Activated B cell treated with CpG ODN at 0.5 μM for 24 hours (primary cell): ENCODE measurements at regions not wholly inside any gene's neighbourhood (a gene's known extent, or its start where the extent isn't known, plus 50 kb on each side); places are given as distances from the start of the nearest gene placed in this dataset.

Experiments used
- ATAC-seq: fragments of 200-7000 bp; cut with Tn5 transposase; one replicate; pipeline ENCODE4 v1.10.0; 2021; ENCODE audit warnings: low read depth, mild to moderate bottlenecking, moderate library complexity
- CTCF ChIA-PET: fragments of 350-600 bp; sonication (Branson Sonifier 250); formaldehyde crosslinking; loops from one replicate; lab custom pipeline; 2021; ENCODE audit warnings: antibody characterized with exemption; lab: Charles Lee
- POLR2A ChIA-PET: fragments of 350-600 bp; sonication (Branson Sonifier 250); formaldehyde crosslinking; loops from one replicate; lab custom pipeline; 2021; ENCODE audit warnings: antibody characterized with exemption; lab: Charles Lee
- DNase-seq: peaks from one replicate; pipeline ENCODE4 v3.0.0; 2022
- H3K27ac Mint-ChIP-seq: one replicate; pipeline ENCODE4 v1.8.0; 2020; ENCODE audit warnings: mixed read lengths
- H3K27me3 Mint-ChIP-seq: one replicate; pipeline ENCODE4 v1.8.0; 2021; ENCODE audit warnings: mixed read lengths
- H3K36me3 Mint-ChIP-seq: one replicate; pipeline ENCODE4 v1.8.0; 2021; ENCODE audit warnings: low read depth, mixed read lengths
- H3K4me1 Mint-ChIP-seq: one replicate; pipeline ENCODE4 v1.8.0; 2021; ENCODE audit warnings: mixed read lengths
- H3K4me3 Mint-ChIP-seq: one replicate; pipeline ENCODE4 v1.8.0; 2020; ENCODE audit warnings: mild to moderate bottlenecking, mixed read lengths
- H3K9me3 Mint-ChIP-seq: one replicate; pipeline ENCODE4 v1.8.0; 2020; ENCODE audit warnings: mixed read lengths
- intact Hi-C: fragments of 100-400 bp; cut with micrococcal nuclease; formaldehyde crosslinking; loops from one replicate; pipeline ENCODE4 v1.15.1; 2024
- TF ChIP-seq, protein P1 (sequence below): fragments of 200-600 bp; IDR thresholded peaks from one replicate; pipeline ENCODE4 v1.8.0; 2022; ENCODE audit warnings: antibody characterized with exemption, mild to moderate bottlenecking

DNA sequence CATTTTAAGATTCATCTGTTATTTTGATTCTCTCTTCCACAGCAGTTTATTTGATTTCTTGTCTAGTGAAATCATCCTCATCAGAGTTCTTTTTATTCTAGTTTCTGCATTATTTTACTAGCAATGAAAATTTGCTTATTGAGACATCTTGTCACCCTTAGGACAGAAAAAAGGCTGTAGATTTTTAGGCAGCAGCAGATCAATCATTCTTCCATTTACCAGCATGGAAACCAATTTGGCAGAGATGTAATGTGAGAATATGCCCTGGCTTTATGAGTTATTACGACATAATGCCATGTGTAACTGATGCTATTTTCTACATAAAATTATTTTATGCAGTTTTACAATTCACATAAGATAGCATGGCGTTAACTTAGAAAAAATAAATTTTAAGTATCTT is 688.6 kb upstream of the SLC10A2 start:
- CTCF ChIA-PET, result no interaction called here
- Mint-ChIP-seq H3K4me3 (no peak overlapping the region), H3K9me3 (peaks cover 2% of the 10 kb centered on the region), H3K4me1 (no peaks in the 10 kb centered on the region), H3K36me3 (no peaks in the 10 kb centered on the region), H3K27me3 (no peaks in the 10 kb centered on the region), H3K27ac (no peak overlapping the region)
- intact Hi-C loops, result no loop called here
- POLR2A ChIA-PET, result no interaction called here
- no peak for DNase-seq
- TF ChIP-seq, protein P1, sequence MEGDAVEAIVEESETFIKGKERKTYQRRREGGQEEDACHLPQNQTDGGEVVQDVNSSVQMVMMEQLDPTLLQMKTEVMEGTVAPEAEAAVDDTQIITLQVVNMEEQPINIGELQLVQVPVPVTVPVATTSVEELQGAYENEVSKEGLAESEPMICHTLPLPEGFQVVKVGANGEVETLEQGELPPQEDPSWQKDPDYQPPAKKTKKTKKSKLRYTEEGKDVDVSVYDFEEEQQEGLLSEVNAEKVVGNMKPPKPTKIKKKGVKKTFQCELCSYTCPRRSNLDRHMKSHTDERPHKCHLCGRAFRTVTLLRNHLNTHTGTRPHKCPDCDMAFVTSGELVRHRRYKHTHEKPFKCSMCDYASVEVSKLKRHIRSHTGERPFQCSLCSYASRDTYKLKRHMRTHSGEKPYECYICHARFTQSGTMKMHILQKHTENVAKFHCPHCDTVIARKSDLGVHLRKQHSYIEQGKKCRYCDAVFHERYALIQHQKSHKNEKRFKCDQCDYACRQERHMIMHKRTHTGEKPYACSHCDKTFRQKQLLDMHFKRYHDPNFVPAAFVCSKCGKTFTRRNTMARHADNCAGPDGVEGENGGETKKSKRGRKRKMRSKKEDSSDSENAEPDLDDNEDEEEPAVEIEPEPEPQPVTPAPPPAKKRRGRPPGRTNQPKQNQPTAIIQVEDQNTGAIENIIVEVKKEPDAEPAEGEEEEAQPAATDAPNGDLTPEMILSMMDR, result no peak
- ATAC-seq, result no peak

DNA sequence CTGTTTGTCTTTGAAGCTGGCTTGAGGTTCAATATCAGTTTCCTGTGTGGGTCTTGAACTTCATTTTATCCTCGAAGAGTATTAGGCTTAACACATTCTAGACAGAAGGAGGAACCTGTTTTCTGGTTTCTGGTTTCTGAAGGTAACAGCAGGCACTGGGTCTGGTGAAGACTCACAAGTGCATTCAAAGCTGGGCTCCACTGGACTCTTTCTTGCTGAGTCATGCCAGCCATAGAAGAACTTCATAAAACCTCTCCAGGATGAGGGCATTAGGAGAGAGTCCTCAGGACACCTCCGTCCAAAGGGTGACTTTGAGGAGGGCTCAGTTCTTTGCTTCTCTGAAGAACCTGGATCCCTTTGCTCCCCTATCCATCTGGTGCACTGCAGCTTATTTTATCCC is 668.6 kb upstream of the SLC10A2 start:
- H3K4me3 Mint-ChIP-seq, result no peak overlapping the region
- intact Hi-C loops, result no loop called here
- POLR2A ChIA-PET, result no interaction called here
- CTCF ChIA-PET, result no interaction called here
- H3K9me3 Mint-ChIP-seq, result no peaks in the 10 kb centered on the region
- H3K36me3 Mint-ChIP-seq, result no peaks in the 10 kb centered on the region
- H3K4me1 Mint-ChIP-seq, result no peaks in the 10 kb centered on the region
- no peak overlapping the region for H3K27ac Mint-ChIP-seq
- DNase-seq (no peak), ATAC-seq (no peak)
- TF ChIP-seq, protein P1, result no peak
- no peaks in the 10 kb centered on the region for H3K27me3 Mint-ChIP-seq

DNA sequence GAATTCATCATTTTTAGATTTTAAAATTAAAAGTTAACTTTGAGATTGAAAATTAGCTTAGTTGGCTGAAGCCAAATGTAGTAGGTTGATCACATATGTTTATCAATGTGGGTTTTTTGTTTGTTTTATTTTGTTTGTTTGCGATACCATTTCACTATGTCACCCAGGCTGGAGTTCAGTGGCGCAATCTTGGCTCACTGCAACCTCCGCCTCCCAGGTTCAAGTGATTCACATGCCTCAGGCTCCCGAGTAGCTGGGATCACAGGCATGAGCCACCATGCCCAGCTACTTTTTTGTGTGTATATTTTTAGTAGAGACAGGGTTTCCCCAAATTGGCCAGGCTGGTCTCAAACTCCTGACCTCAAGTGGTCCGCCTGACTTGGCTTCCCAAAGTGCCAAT is 665.7 kb upstream of the SLC10A2 start:
- no peak for ATAC-seq

DNA sequence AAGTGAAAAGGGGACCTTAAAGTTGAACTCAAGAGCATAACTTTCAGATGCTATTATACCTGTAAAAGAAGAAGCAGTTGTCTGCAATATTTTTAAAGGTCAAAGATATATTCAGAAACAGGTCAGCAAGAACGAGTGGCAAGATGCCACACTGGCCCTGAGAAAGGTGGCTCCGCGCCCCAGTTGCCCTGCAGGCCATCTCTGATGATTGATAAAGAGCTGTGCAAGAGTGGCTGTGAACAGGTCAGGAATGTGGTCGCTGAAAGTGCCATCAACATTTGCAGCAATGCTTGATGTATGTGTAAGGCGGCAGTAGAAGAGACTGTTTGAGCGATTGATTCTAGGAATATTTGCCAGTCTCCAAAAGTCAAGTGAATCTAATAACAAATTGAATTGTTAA is 664.2 kb upstream of the SLC10A2 start:
- POLR2A ChIA-PET, result no interaction called here
- Mint-ChIP-seq H3K4me3 (no peak overlapping the region), H3K27me3 (no peaks in the 10 kb centered on the region), H3K27ac (no peak overlapping the region), H3K9me3 (no peaks in the 10 kb centered on the region), H3K36me3 (no peaks in the 10 kb centered on the region), H3K4me1 (no peaks in the 10 kb centered on the region)
- CTCF ChIA-PET, result no interaction called here
- intact Hi-C loops, result no loop called here
- ATAC-seq, result no peak
- TF ChIP-seq, protein P1, result no peak
- DNase-seq, result no peak

More for the DNA sequence above, 665.7 kb upstream of the SLC10A2 start:
- Mint-ChIP-seq H3K9me3 (no peaks in the 10 kb centered on the region), H3K27me3 (no peaks in the 10 kb centered on the region), H3K4me3 (no peak overlapping the region), H3K27ac (no peak overlapping the region), H3K36me3 (no peaks in the 10 kb centered on the region), H3K4me1 (no peaks in the 10 kb centered on the region)
- TF ChIP-seq, protein P1, result no peak
- intact Hi-C loops, result no loop called here
- CTCF ChIA-PET, result no interaction called here
- POLR2A ChIA-PET, result no interaction called here
- no peak for DNase-seq

DNA sequence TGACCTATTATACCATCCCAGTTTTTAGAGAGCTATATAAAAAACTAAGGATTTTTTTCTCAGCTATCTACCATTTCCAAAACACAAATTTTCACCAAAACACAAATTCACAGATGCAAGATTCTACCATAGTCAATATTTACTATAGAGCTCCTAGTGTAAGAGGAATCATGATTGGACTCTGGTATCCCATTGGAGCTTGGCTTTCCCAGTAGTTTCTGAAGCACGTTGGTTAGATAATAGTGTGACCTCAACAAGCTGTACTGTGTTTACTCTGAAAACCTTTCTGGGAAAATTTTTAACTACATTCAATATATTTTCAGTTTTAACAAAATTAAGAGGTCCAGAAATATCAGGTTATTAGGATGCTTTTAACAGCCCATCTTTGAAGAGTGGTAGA is 660.6 kb upstream of the SLC10A2 start:
- CTCF ChIA-PET, result no interaction called here
- TF ChIP-seq, protein P1, result no peak
- ATAC-seq (no peak), DNase-seq (no peak)
- Mint-ChIP-seq H3K36me3 (no peaks in the 10 kb centered on the region), H3K27ac (no peak overlapping the region), H3K4me3 (no peak overlapping the region), H3K27me3 (no peaks in the 10 kb centered on the region), H3K4me1 (no peaks in the 10 kb centered on the region), H3K9me3 (no peaks in the 10 kb centered on the region)
- POLR2A ChIA-PET, result no interaction called here
- intact Hi-C loops, result no loop called here
